KMS-11 (cell line): ENCODE measurements at regions not wholly inside any gene's neighbourhood (a gene's known extent, or its start where the extent isn't known, plus 50 kb on each side); places are given as distances from the start of the nearest gene placed in this dataset.

Experiments used
- H2AFZ ChIP-seq: fragments of 200-600 bp; sonication (generic); 2 replicates; pipeline ENCODE4 v1.6.1; 2016; ENCODE audit warnings: antibody characterized with exemption, mixed run types, low read depth
- H3K27ac ChIP-seq: fragments of 200-600 bp; sonication (generic); 2 replicates; pipeline ENCODE4 v1.6.1; 2016; ENCODE audit warnings: mild to moderate bottlenecking, mixed run types
- H3K27me3 ChIP-seq: fragments of 200-600 bp; sonication (generic); 2 replicates; pipeline ENCODE4 v1.6.1; 2017; ENCODE audit warnings: mild to moderate bottlenecking, low read depth, mixed run types, moderate library complexity; ENCODE audit not compliant: insufficient read depth
- H3K36me3 ChIP-seq: fragments of 200-600 bp; sonication (generic); 2 replicates; pipeline ENCODE4 v1.6.1; 2017; ENCODE audit warnings: mild to moderate bottlenecking, mixed run types; ENCODE audit not compliant: insufficient read depth
- H3K4me1 ChIP-seq: fragments of 200-600 bp; sonication (generic); 2 replicates; pipeline ENCODE4 v1.6.1; 2016; ENCODE audit warnings: mild to moderate bottlenecking, low read depth, mixed run types; ENCODE audit not compliant: poor library complexity, severe bottlenecking
- H3K4me2 ChIP-seq: fragments of 200-600 bp; sonication (generic); 2 replicates; pipeline ENCODE4 v1.7.0; 2016; ENCODE audit warnings: mild to moderate bottlenecking, mixed run types
- H3K4me3 ChIP-seq: fragments of 200-600 bp; sonication (generic); IDR thresholded peaks from 2 replicates; pipeline ENCODE4 v1.6.1; 2017; ENCODE audit warnings: low read depth, low read length, mixed read lengths; ENCODE audit not compliant: insufficient read depth
- H3K79me2 ChIP-seq: fragments of 200-600 bp; sonication (generic); 2 replicates; pipeline ENCODE4 v1.6.1; 2016; ENCODE audit warnings: low read depth, mixed run types; ENCODE audit not compliant: insufficient read depth
- H3K9ac ChIP-seq: fragments of 200-600 bp; sonication (generic); 2 replicates; pipeline ENCODE4 v1.6.1; 2016; ENCODE audit warnings: mild to moderate bottlenecking, mixed run types
- H4K20me1 ChIP-seq: fragments of 200-600 bp; sonication (generic); 2 replicates; pipeline ENCODE4 v1.6.1; 2016; ENCODE audit warnings: mild to moderate bottlenecking, mixed run types; ENCODE audit not compliant: insufficient read depth
- TF ChIP-seq, protein P1 (sequence below): fragments of 200-600 bp; sonication (generic); conservative IDR thresholded peaks from 2 replicates; pipeline ENCODE4 v1.6.1; 2017; ENCODE audit warnings: low read depth, mild to moderate bottlenecking, antibody characterized with exemption, low read length, moderate library complexity, mixed read lengths

- H2AFZ ChIP-seq: no peak overlapping the region
- no peak overlapping the region for H3K9ac ChIP-seq
- H3K36me3 ChIP-seq: no peaks in the 10 kb centered on the region
- H3K27ac ChIP-seq: no peak overlapping the region
- no peaks in the 10 kb centered on the region for H3K79me2 ChIP-seq
- H3K4me2 ChIP-seq: no peak overlapping the region
- TF ChIP-seq, protein P1, sequence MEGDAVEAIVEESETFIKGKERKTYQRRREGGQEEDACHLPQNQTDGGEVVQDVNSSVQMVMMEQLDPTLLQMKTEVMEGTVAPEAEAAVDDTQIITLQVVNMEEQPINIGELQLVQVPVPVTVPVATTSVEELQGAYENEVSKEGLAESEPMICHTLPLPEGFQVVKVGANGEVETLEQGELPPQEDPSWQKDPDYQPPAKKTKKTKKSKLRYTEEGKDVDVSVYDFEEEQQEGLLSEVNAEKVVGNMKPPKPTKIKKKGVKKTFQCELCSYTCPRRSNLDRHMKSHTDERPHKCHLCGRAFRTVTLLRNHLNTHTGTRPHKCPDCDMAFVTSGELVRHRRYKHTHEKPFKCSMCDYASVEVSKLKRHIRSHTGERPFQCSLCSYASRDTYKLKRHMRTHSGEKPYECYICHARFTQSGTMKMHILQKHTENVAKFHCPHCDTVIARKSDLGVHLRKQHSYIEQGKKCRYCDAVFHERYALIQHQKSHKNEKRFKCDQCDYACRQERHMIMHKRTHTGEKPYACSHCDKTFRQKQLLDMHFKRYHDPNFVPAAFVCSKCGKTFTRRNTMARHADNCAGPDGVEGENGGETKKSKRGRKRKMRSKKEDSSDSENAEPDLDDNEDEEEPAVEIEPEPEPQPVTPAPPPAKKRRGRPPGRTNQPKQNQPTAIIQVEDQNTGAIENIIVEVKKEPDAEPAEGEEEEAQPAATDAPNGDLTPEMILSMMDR: no peak
- H3K4me3 ChIP-seq: no peak overlapping the region
- H3K4me1 ChIP-seq: no peaks in the 10 kb centered on the region
- no peaks in the 10 kb centered on the region for H3K27me3 ChIP-seq
- H4K20me1 ChIP-seq: no peaks in the 10 kb centered on the region
Observed at GRCh38 chr1:90580176-90580575, 136.9 kb downstream of the BARHL2 start.

DNA sequence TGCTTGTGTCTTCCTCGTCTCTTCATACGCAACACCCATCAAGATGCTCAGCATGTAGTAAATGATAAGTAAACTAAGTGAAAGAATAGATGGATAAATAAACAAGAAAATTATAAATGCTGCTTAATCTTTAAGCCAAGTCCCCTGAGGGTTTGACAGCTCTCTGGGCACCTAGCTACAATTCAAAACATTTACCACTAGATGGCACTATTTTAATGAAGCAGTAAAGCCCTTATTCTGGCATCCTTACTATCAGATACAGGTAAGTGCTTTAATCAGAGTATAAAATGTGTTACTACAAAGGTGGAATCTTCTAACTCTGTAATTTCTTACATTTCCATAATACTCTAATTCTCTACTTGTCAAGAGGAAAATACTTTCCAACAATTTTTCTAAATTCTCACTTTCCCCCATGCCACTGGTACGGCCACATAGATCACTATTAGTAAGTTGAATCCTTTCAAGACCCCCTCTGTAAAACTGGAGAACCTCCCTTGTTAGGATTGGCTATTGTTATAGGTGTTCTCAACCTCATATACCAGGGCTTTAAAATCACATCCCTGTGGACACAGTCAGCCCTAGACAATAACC is 137.8 kb downstream of the BARHL2 start:
- Histone ChIP-seq H3K9ac (no peak overlapping the region), H3K36me3 (no peaks in the 10 kb centered on the region), H2AFZ (no peak overlapping the region), H3K4me2 (no peak overlapping the region), H3K27me3 (no peaks in the 10 kb centered on the region), H4K20me1 (no peaks in the 10 kb centered on the region), H3K4me1 (no peaks in the 10 kb centered on the region), H3K4me3 (no peak overlapping the region), H3K79me2 (no peaks in the 10 kb centered on the region), H3K27ac (no peak overlapping the region)
- TF ChIP-seq, protein P1: peak; percentile 59

GRCh38 chr1:90574692-90575370 is 142.3 kb downstream of the BARHL2 start:
- Histone ChIP-seq H3K36me3 (no peaks in the 10 kb centered on the region), H3K4me3 (no peak overlapping the region), H3K27me3 (no peaks in the 10 kb centered on the region), H3K9ac (no peak overlapping the region), H3K4me2 (no peak overlapping the region), H3K27ac (no peak overlapping the region), H3K79me2 (no peaks in the 10 kb centered on the region), H3K4me1 (no peaks in the 10 kb centered on the region), H4K20me1 (no peaks in the 10 kb centered on the region), H2AFZ (no peak overlapping the region)
- TF ChIP-seq, protein P1: no peak

DNA sequence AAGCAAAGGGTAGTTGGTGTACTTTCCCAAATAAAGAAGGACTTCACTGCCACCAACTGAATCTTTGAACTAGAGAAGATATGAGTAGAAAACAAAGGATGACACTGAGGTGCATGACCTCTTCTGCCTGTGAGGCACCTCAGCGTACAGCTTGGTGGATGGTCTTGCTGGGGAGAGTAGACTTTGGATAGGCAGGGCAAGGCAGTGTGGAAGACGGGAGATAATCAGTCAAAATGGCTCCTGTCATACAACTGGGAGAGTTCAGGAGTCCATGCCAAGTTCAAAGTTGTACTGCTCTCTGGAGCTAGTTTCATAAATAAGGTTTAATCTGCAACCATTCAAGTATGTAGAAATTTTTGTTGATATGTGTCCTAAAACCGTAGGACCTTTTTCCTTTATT is 143.4 kb downstream of the BARHL2 start:
- no peaks in the 10 kb centered on the region for H3K36me3 ChIP-seq
- H2AFZ ChIP-seq: no peak overlapping the region
- no peak overlapping the region for H3K27ac ChIP-seq
- H3K79me2 ChIP-seq: no peaks in the 10 kb centered on the region
- no peak overlapping the region for H3K4me2 ChIP-seq
- no peak overlapping the region for H3K9ac ChIP-seq
- H3K4me1 ChIP-seq: no peaks in the 10 kb centered on the region
- TF ChIP-seq, protein P1: no peak
- H3K27me3 ChIP-seq: no peaks in the 10 kb centered on the region
- no peaks in the 10 kb centered on the region for H4K20me1 ChIP-seq
- no peak overlapping the region for H3K4me3 ChIP-seq
